ENCODE measurements at regions not wholly inside any gene's neighbourhood (a gene's known extent, or its start where the extent isn't known, plus 50 kb on each side); places are given as distances from the start of the nearest gene placed in this dataset.

- no peak for TF ChIP-seq CTCF (conservative IDR thresholded peaks at IDR 0.05; ENCODE audit: low read length)
- DNase-seq (ENCODE audit: low read depth), result no peak
- H3K4me3 ChIP-seq (ENCODE audit: low read length), result no peak overlapping the region
Measured at GRCh38 chr3:168532135-168532534, 436.4 kb upstream of the GOLIM4 start.

GRCh38 chr3:168531116-168531515 is 435.4 kb upstream of the GOLIM4 start:
- H3K4me3 ChIP-seq (ENCODE audit: low read length), result no peak overlapping the region
- TF ChIP-seq CTCF (conservative IDR thresholded peaks at IDR 0.05; ENCODE audit: low read length), result no peak
- no peak for DNase-seq (ENCODE audit: low read depth)

GRCh38 chr3:168524129-168524528 is 428.4 kb upstream of the GOLIM4 start:
- H3K4me3 ChIP-seq (ENCODE audit: low read length), result no peak overlapping the region
- DNase-seq (ENCODE audit: low read depth), result no peak
- no peak for TF ChIP-seq CTCF (conservative IDR thresholded peaks at IDR 0.05; ENCODE audit: low read length)

GRCh38 chr3:168517249-168518071 is 421.7 kb upstream of the GOLIM4 start:
- H3K4me3 ChIP-seq (ENCODE audit: low read length), result no peak overlapping the region
- no peak for TF ChIP-seq CTCF (conservative IDR thresholded peaks at IDR 0.05; ENCODE audit: low read length)
- DNase-seq (ENCODE audit: low read depth), result no peak

GRCh38 chr3:168514252-168514651 is 418.5 kb upstream of the GOLIM4 start:
- H3K4me3 ChIP-seq (ENCODE audit: low read length), result no peak overlapping the region
- no peak for TF ChIP-seq CTCF (conservative IDR thresholded peaks at IDR 0.05; ENCODE audit: low read length)
- no peak for DNase-seq (ENCODE audit: low read depth)

GRCh38 chr3:168512802-168513201 is 417.1 kb upstream of the GOLIM4 start:
- no peak for DNase-seq (ENCODE audit: low read depth)
- no peak for TF ChIP-seq CTCF (conservative IDR thresholded peaks at IDR 0.05; ENCODE audit: low read length)
- no peak overlapping the region for H3K4me3 ChIP-seq (ENCODE audit: low read length)

GRCh38 chr3:168511428-168512014 is 415.8 kb upstream of the GOLIM4 start:
- no peak overlapping the region for H3K4me3 ChIP-seq (ENCODE audit: low read length)
- TF ChIP-seq CTCF (conservative IDR thresholded peaks at IDR 0.05; ENCODE audit: low read length), result peak; percentile 64
- peak; percentile 2 for DNase-seq (ENCODE audit: low read depth)
